Right kidney (tissue), 1 donor: ENCODE measurements at regions not wholly inside any gene's neighbourhood (a gene's known extent, or its start where the extent isn't known, plus 50 kb on each side); places are given as distances from the start of the nearest gene placed in this dataset.
"Not testable (repeated sequence)": the region's sequence is repeated elsewhere in the genome, so short reads cannot be mapped to it uniquely, and the experiment has no call there.

Experiments used
- DNase-seq: peaks from one replicate; pipeline ENCODE4 v3.0.0-alpha.2; 2016

- DNase-seq = not testable (repeated sequence)
Observed at GRCh38 chr15:85196697-85197096, 183.7 kb upstream of the AKAP13 start.

DNA sequence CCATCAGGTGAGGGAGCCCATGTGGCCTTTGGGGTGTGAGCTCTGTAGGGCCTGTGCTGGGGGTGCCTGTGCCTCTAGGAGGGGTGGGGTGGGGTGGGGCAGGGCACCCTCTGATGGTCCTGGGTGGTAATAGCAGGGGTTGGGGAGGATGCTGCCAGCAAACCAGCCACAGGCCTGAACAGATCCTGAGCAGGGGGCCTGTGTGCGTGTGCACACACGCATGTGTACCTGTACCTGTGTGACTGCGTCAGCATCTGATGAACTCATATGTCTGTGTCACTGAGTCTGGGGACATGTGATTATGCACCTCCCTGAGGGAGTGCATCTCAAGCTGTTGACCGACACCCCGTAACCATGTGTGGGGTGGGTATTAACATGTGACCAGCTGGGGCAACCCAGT lies 182.8 kb upstream of the AKAP13 start:
- DNase-seq = not testable (repeated sequence)

DNA sequence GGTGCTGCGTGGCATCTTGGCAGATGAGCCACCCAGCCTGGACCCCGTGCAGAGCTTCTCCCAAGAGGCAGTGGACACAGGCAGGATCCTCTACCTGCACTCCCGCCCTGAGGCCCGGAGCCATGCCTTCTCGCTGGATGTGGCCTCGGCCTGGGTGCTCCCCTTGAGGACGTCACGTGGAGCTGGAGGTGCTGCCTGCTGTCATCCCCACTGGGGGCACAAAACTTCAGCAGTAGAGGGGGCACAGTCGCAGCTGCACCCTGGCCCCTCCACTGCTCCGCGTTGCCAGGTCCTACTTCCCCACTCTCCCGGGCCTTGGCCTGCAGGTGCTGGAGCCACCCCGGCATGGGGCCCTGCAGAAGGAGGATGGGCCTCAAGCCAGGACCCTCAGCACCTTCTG lies 182.0 kb upstream of the AKAP13 start:
- not testable (repeated sequence) for DNase-seq

- DNase-seq = not testable (repeated sequence)
Observed at GRCh38 chr15:85200215-85200614, 180.2 kb upstream of the AKAP13 start.

DNA sequence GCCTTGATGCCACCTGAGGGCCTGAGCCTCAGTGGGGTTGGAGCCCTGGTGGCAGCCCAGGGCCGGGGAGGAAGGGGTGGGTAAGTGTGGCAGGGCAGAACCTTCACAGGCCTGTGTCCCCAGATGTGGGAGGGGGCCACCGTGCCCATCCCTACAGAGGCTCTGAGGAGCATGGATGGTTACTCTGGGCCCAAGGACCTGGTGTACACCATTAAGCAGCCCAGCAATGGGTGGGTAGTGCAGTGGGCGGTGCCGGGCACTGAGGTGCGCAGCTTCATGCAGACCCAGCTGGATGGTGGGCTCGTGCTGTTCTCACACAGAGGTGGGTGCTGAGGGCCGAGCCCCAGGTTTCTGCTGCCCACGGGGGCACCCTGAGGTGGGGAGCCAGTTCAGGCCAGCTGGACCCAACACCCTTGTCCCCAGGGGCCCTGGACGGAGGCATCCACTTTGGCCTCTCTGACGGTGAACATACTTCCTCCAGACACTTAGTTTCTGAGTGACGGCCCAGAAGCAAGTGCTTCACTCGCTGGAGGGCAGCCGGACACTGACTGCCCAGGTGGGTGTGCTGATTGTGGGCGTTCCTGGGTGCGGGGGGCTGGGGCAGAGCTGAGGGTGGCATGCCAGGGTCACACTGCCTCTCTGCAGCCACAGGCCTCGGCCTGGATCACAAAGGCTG lies 179.1 kb upstream of the AKAP13 start:
- not testable (repeated sequence) for DNase-seq

DNA sequence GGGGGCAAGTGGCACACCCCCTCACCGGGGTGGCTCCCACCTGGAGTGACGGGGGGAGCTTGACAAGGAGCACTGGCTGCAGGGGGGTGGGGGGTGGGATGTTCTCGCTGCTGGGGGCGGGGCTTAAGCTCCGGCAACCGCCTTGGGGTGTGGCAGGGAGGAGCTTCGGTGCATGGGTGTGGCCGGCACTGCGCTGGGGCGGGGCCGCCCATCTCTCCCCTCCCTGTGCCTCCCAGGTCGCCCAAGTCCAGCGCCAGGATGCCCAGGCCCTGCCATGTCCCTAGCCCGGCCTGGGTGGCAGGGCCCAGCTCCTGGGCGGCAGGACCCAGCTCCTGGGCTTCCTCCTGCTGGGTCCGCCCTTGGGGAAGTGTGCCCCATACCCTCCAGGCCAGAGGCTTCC lies 175.9 kb upstream of the AKAP13 start:
- DNase-seq = not testable (repeated sequence)

DNA sequence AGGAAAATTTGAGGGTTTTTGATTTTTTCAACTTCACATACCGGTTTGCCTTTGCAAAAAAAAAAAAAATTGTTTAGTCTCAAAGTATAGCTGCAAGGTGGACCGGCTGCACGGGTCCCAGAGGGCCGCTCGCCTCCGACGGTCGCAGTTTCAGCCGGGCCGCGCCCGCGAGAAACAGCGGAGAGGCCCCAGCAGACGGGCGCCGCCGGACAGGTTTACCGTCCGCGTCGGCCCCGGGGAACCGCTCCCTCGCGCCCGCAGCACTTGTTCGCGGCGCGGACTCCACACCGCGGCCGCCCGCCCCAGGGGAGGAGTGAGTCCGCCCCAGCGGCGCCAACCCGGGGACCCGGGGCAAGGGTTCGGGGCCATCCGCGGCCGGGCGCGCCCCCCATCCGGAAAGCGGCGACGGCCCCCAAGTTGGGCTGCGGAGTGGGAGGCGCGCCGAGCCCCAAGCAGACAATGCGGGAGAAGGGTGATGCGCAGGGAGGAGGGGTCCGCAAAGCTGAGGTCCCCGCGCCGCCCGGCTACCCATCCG lies 146.5 kb upstream of the AKAP13 start:
- not testable (repeated sequence) for DNase-seq

DNA sequence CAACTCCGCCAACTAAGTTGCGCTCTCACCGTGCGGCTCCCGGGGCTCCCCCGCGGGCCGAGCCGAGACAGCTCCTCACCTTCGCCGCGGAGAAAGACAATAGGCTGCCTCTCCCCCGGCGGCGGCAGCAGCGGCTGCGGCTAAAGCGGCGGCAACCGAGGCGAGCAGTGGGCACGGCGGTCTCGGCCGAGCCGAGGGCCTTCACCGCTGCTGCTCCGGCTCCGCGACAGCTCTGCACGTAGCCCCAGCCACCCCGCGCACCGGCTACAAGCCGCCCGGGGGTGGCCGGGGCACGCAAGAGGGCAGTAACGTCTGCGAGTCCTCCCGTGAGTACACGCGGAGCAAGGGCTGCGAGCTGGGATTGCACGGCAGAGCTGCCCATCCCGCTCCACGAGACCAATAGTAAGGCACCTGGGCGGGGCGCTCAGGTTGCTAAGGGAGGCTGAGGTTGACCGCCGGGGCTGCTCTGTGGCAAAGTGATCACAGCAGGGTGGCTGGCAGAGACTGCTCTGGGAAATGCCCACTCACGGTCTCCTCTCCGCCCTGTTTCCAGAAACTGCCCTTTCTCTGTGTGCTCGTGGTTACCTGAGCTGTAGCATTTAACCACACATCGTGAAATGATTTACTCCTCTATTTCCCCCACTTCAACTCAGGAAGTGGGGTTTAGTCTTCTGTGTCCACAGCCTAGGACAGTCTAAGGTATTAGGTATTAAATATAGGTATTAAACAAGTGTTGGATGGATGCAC lies 145.8 kb upstream of the AKAP13 start:
- DNase-seq = not testable (repeated sequence)

DNA sequence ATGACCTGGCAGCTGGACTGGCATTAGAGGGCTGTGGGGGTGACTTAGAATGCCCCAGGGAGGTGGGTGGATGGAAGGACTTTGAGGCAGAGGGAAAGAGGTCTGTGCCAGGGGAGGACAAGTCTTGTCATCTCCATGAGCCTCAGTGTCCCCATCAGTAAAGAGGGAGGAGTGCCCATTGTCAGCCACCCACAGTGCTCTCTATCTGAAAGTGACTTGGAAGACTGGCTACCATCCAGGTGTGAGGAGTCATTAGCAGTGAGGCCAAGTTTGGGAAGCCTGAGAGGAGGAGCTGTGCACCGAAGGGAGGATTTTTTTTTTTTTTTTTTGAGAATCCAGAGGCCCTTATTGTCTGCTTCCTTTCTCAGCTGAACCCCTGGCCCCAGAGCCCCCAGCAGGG lies 136.3 kb upstream of the AKAP13 start:
- DNase-seq = not testable (repeated sequence)

- DNase-seq = not testable (repeated sequence)
Observed at GRCh38 chr15:85250938-85251542, 129.4 kb upstream of the AKAP13 start.

GRCh38 chr15:85253196-85253915 lies 127.0 kb upstream of the AKAP13 start:
- DNase-seq = not testable (repeated sequence)

DNA sequence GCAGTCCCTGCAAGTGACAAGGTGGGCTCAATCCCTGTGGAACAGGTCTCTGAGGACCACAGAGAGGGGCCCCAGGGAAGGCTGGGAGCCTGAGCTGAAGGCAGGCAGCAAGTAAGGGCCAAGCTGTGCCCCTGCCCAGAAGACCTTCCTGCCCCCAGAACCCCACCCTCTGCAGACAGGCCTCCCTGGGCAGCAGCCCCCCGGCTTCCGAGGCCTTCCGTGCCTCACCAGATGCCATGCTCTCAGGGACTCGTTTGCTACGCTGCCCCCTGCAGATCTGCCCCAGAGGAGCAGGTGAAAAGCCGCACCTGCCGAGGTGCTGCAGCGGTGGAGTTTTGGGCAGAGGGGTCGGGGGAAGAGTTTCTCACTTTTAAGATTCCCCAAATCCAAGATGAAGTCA lies 125.4 kb upstream of the AKAP13 start:
- not testable (repeated sequence) for DNase-seq

GRCh38 chr15:85255502-85255901 lies 124.9 kb upstream of the AKAP13 start:
- DNase-seq = not testable (repeated sequence)

DNA sequence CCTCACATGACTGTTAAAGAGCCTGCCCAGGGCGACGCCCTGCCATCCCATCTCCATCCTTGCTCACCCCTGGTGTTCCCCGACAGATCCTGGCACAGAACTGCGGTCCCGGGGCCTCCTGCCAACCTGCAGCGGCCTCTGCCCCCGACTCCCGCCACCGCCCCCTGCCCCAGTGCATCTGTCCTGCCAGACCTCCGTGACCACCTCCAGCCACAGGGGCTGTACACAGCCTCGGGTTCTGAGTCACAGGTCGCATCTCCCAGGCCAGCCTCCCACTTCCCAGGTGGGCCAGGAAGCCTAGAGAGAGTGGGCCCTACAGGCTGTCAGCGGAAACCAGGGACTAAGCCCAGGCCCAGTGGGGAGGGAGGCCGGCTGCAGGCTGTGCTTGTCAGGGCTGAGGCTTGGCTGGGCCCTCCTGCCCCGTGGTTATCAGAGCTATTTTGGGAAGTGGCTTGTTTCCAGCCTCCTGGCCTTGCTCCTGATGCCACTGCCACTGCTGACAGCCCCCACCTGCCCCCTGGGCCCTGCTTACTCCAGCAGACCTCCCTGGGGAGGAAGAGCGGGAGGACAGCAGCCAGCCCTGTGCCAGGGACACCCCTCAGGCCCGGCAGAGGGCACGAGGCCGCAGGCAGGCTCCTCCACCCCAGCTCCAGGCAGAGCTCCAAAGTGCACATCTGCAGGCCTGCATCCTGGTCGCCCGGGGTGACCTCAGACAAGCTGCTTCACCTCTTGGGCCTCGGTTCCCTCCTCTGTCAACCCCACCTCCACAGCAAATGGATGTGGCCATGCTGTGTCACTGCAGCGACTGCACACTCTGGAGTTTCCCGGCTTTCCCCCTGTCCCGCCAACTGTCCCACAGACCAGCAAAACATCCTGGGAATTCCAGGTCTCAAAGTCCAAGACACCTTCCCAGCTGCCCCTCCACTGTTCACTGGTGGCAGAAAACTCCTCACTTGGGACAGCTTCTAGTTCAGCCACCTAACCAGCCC lies 124.1 kb upstream of the AKAP13 start:
- DNase-seq = not testable (repeated sequence)

DNA sequence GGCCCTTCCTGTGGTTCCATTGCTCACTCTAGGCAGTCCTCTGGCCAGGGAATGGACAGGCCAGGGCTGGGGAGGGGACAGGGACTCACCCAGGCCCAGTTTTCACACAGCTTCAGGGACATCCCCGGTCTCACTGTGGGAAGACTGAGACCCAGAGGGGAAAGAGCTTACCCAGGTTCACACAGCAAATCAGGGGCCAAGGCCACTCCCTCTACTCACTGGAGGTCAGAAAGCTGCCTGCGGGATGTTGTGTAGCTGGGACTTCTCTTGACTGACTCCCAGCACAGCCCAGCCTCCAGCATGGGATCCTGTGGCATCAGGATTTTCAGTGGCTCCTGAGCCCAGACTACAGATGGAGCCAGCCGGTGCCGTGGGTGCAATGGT lies 122.3 kb upstream of the AKAP13 start:
- DNase-seq = not testable (repeated sequence)

DNA sequence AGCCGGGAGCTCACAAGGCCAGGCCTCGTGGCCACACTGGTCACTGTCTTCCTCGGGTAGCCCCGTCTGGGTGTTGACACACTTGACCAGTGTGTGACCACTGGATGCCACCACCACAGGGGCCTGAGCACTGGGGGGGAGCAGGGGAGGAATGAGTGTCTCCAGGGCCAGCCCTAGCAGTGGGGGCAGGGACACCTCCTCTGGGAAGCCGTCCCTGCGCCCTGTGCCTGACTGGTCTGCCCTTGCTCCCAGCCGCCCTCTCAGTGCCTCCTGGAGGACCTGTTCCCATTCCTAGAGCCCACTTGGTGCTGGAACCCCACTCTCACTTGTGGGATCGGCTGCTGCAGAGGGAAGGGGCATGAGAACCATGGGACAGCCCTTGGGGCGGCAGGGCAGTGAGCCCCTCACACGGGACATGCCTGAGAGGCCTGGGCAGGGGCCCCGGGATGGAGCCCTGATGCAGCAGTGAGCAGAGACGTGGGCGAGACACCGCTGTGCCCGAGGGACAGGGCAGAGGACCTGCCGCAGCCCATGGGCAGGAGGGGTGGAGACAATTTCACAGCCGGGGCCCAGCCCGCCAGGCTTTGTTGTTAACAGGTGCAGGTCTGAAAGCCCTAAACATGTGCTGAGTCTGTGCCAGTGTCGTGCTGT lies 121.7 kb upstream of the AKAP13 start:
- not testable (repeated sequence) for DNase-seq

GRCh38 chr15:85260526-85260925 lies 119.9 kb upstream of the AKAP13 start:
- not testable (repeated sequence) for DNase-seq

GRCh38 chr15:85262461-85263055 lies 117.8 kb upstream of the AKAP13 start:
- not testable (repeated sequence) for DNase-seq

DNA sequence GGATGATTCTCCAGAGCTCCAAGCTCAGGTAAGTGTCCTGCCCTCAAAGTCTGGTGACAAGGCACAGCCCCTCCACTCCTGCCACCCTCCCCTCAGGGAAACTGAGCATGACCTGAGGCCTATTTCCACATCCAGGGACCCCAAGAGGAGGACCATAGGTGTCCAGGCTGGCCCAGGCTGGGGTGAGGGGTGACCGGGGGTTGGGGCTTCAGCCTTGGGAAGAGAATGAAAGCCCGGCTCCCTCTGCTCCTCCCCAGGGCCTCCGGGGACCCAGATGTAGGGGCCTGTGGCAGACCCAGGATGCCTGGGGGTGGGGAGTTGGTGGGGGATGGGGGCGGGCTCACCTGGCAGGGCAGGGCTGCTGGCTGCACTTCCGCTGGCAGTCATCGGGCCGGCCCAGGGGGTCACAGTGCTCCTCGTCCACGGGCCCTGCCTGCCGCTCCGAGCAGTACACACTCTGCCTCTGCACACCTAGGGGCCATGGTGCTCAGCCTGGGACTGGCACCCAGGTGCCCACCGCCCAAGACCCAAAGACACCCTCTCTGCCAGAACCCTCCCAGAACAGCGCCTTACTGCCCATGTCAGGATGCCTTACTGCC lies 116.5 kb upstream of the AKAP13 start:
- not testable (repeated sequence) for DNase-seq
